H9 (cell line): ENCODE measurements at regions not wholly inside any gene's neighbourhood (a gene's known extent, or its start where the extent isn't known, plus 50 kb on each side); places are given as distances from the start of the nearest gene placed in this dataset.

Experiments used
- DNase-seq: peaks from one replicate; pipeline ENCODE4 v3.0.0-alpha.2; 2017
- H2AFZ ChIP-seq: one replicate; pipeline ENCODE4 v1.6.1; 2013; ENCODE audit warnings: mild to moderate bottlenecking, low read length, control low read depth, moderate library complexity
- H2AK5ac ChIP-seq: 2 replicates; pipeline ENCODE4 v1.6.1; 2013; ENCODE audit warnings: low read length, control low read depth, mixed read lengths; ENCODE audit not compliant: insufficient read length
- H2BK120ac ChIP-seq: one replicate; pipeline ENCODE4 v1.6.1; 2013; ENCODE audit warnings: low read depth, mild to moderate bottlenecking, low read length, control low read depth, inconsistent platforms; ENCODE audit not compliant: poor library complexity, severe bottlenecking
- H2BK12ac ChIP-seq: 2 replicates; pipeline ENCODE4 v1.6.1; 2013; ENCODE audit warnings: low read length, control low read depth, mixed read lengths, low read depth; ENCODE audit not compliant: insufficient read length
- H2BK15ac ChIP-seq: 2 replicates; pipeline ENCODE4 v1.6.1; 2013; ENCODE audit warnings: low read depth, low read length, control low read depth
- H2BK20ac ChIP-seq: one replicate; pipeline ENCODE4 v1.6.1; 2013; ENCODE audit warnings: low read depth, mild to moderate bottlenecking, low read length, control low read depth, inconsistent platforms; ENCODE audit not compliant: poor library complexity, severe bottlenecking
- H2BK5ac ChIP-seq: 2 replicates; pipeline ENCODE4 v1.6.1; 2013; ENCODE audit warnings: low read length, control low read depth, mixed read lengths; ENCODE audit not compliant: insufficient read length
- H3K14ac ChIP-seq: 2 replicates; pipeline ENCODE4 v1.6.1; 2013; ENCODE audit warnings: low read length, control low read depth; ENCODE audit not compliant: insufficient read depth
- H3K18ac ChIP-seq: 2 replicates; pipeline ENCODE4 v1.6.1; 2013; ENCODE audit warnings: low read depth, mild to moderate bottlenecking, mixed read lengths, low read length, control low read depth; ENCODE audit not compliant: insufficient read length
- H3K23ac ChIP-seq: 2 replicates; pipeline ENCODE4 v1.6.1; 2013; ENCODE audit warnings: low read length, control low read depth, mixed read lengths, low read depth; ENCODE audit not compliant: insufficient read length
- H3K23me2 ChIP-seq: 2 replicates; pipeline ENCODE4 v1.6.1; 2013; ENCODE audit warnings: low read depth, mild to moderate bottlenecking, mixed read lengths, low read length, control low read depth; ENCODE audit not compliant: insufficient read length, poor library complexity, severe bottlenecking
- H3K27ac ChIP-seq: 2 replicates; pipeline ENCODE4 v1.5.1; 2013; ENCODE audit warnings: low read length, control low read depth, mixed read lengths, low read depth; ENCODE audit not compliant: insufficient read length
- H3K27me3 ChIP-seq: 2 replicates; pipeline ENCODE4 v1.6.1; 2013; ENCODE audit warnings: low read length, control low read depth, inconsistent platforms; ENCODE audit not compliant: insufficient read depth
- H3K4ac ChIP-seq: 2 replicates; pipeline ENCODE4 v1.6.1; 2013; ENCODE audit warnings: low read depth, mild to moderate bottlenecking, control low read depth, inconsistent platforms, low read length, moderate library complexity
- H3K4me1 ChIP-seq: 2 replicates; pipeline ENCODE4 v1.6.1; 2013; ENCODE audit warnings: low read length, control low read depth, inconsistent platforms; ENCODE audit not compliant: insufficient read depth
- H3K4me2 ChIP-seq: 2 replicates; pipeline ENCODE4 v1.6.1; 2013; ENCODE audit warnings: low read length, control low read depth, mixed read lengths; ENCODE audit not compliant: insufficient read length, insufficient read depth
- H3K56ac ChIP-seq: 2 replicates; pipeline ENCODE4 v1.6.1; 2013; ENCODE audit warnings: low read depth, mild to moderate bottlenecking, mixed read lengths, low read length, control low read depth; ENCODE audit not compliant: insufficient read length
- H3K79me1 ChIP-seq: 2 replicates; pipeline ENCODE4 v1.6.1; 2013; ENCODE audit warnings: low read depth, mild to moderate bottlenecking, moderate library complexity, low read length, control low read depth, inconsistent platforms; ENCODE audit not compliant: insufficient read depth, poor library complexity, severe bottlenecking
- H3K79me2 ChIP-seq: 2 replicates; pipeline ENCODE4 v1.6.1; 2013; ENCODE audit warnings: low read length, control low read depth, inconsistent platforms; ENCODE audit not compliant: insufficient read depth
- H3K9ac ChIP-seq: 2 replicates; pipeline ENCODE4 v1.6.1; 2013; ENCODE audit warnings: low read length, control low read depth, mixed read lengths; ENCODE audit not compliant: insufficient read length; ENCODE audit errors: extremely low read depth
- H3K9me3 ChIP-seq: one replicate; pipeline ENCODE4 v1.6.1; 2013; ENCODE audit warnings: low read depth, low read length, inconsistent platforms; ENCODE audit not compliant: control insufficient read depth
- H3T11ph ChIP-seq: one replicate; pipeline ENCODE4 v1.6.1; 2013; ENCODE audit warnings: mild to moderate bottlenecking, low read length, control low read depth, inconsistent platforms
- H4K20me1 ChIP-seq: one replicate; pipeline ENCODE4 v1.6.1; 2013; ENCODE audit not compliant: control insufficient read depth, insufficient read length, insufficient read depth
- H4K5ac ChIP-seq: 2 replicates; pipeline ENCODE4 v1.6.1; 2013; ENCODE audit warnings: low read depth, mild to moderate bottlenecking, mixed read lengths, low read length, control low read depth; ENCODE audit not compliant: insufficient read length
- H4K8ac ChIP-seq: replicated peaks from 2 replicates; pipeline ENCODE4 v1.6.1; 2013; ENCODE audit warnings: low read length, control low read depth, mixed read lengths, low read depth; ENCODE audit not compliant: insufficient read length
- H4K91ac ChIP-seq: 2 replicates; pipeline ENCODE4 v1.6.1; 2013; ENCODE audit warnings: low read depth, mild to moderate bottlenecking, moderate library complexity, mixed read lengths, low read length, control low read depth; ENCODE audit not compliant: insufficient read length
- H3K27ac Mint-ChIP-seq, 3 experiments: 2 replicates in 2 of 3; 3 replicates in 1 of 3; pipeline ENCODE4 v1.8.0; 2020 to 2021; ENCODE audit warnings: mixed read lengths in 3 of 3, mild to moderate bottlenecking in 1 of 3, moderate library complexity in 1 of 3
- H3K27me3 Mint-ChIP-seq: 2 replicates; pipeline ENCODE4 v1.8.0; 2021; ENCODE audit warnings: low read depth, mild to moderate bottlenecking, moderate library complexity, mixed read lengths
- H3K36me3 Mint-ChIP-seq, 3 experiments: 2 replicates in 2 of 3; 3 replicates in 1 of 3; pipeline ENCODE4 v1.8.0; 2020 to 2021; ENCODE audit warnings: low read depth in 3 of 3, mixed read lengths in 3 of 3; ENCODE audit not compliant: insufficient read depth in 1 of 3
- H3K4me1 Mint-ChIP-seq, 2 experiments: 2 replicates each; pipeline ENCODE4 v1.8.0; 2020; ENCODE audit warnings: mixed read lengths in 2 of 2
- H3K4me3 Mint-ChIP-seq, 2 experiments: 2 replicates in 1 of 2; 3 replicates in 1 of 2; pipeline ENCODE4 v1.8.0; 2020 to 2021; ENCODE audit warnings: mild to moderate bottlenecking in 2 of 2, mixed read lengths in 2 of 2, moderate library complexity in 1 of 2
- H3K9me3 Mint-ChIP-seq, 2 experiments: 2 replicates in 1 of 2; 3 replicates in 1 of 2; pipeline ENCODE4 v1.8.0; 2020; ENCODE audit warnings: mild to moderate bottlenecking in 2 of 2, mixed read lengths in 2 of 2, moderate library complexity in 1 of 2
- CTCF ChIP-seq: fragments of 200-600 bp; sonication (generic); conservative IDR thresholded peaks from 3 replicates; pipeline ENCODE4 v1.8.0; 2021; ENCODE audit warnings: antibody characterized with exemption, mild to moderate bottlenecking

- no peak overlapping the region for H3K4me3 Mint-ChIP-seq
- Histone ChIP-seq H3K27ac (no peak overlapping the region), H3K23me2 (no peaks in the 10 kb centered on the region), H4K20me1 (no peaks in the 10 kb centered on the region), H3K18ac (no peak overlapping the region), H2AK5ac (no peak overlapping the region), H3K79me1 (no peaks in the 10 kb centered on the region), H3K4me1 (no peaks in the 10 kb centered on the region), H3K4me2 (no peak overlapping the region), H3K56ac (no peak overlapping the region), H3K27me3 (no peaks in the 10 kb centered on the region), H3T11ph (no peak overlapping the region), H4K8ac (no peak overlapping the region), H2BK20ac (no peak overlapping the region), H4K91ac (no peak overlapping the region), H3K79me2 (no peaks in the 10 kb centered on the region), H3K4ac (no peak overlapping the region), H2BK120ac (no peak overlapping the region), H3K14ac (no peak overlapping the region), H2BK12ac (no peak overlapping the region), H2BK15ac (no peak overlapping the region), H2BK5ac (no peak overlapping the region), H3K9me3 (no peaks in the 10 kb centered on the region), H2AFZ (no peak overlapping the region), H4K5ac (no peak overlapping the region), H3K23ac (no peak overlapping the region), H3K9ac (no peak overlapping the region)
- no peak for TF ChIP-seq CTCF
- no peaks in the 10 kb centered on the region for H3K9me3 Mint-ChIP-seq
- H3K36me3 Mint-ChIP-seq: no peaks in the 10 kb centered on the region
- no peaks in the 10 kb centered on the region; a peak in 1 of 4 replicates for H3K4me1 Mint-ChIP-seq
- H3K27me3 Mint-ChIP-seq: no peaks in the 10 kb centered on the region
- H3K27ac Mint-ChIP-seq: no peak overlapping the region
- no peak for DNase-seq
Measured at GRCh38 chr3:148435534-148435933, 262.2 kb upstream of the AGTR1 start.
